Left ventricle myocardium inferior (tissue), 1 donor: ENCODE measurements at regions not wholly inside any gene's neighbourhood (a gene's known extent, or its start where the extent isn't known, plus 50 kb on each side); places are given as distances from the start of the nearest gene placed in this dataset.

Source experiments
- DNase-seq: peaks from one replicate; pipeline ENCODE4 v3.0.0-alpha.2; 2020
- H3K27ac ChIP-seq: fragments of 200-600 bp; replicated peaks from 2 replicates; pipeline ENCODE4 v1.8.0; 2021
- H3K27me3 ChIP-seq: fragments of 200-600 bp; 2 replicates; pipeline ENCODE4 v1.8.0; 2021; ENCODE audit warnings: low read depth
- H3K36me3 ChIP-seq: fragments of 200-600 bp; 2 replicates; pipeline ENCODE4 v1.8.0; 2021
- H3K4me1 ChIP-seq: fragments of 200-600 bp; 2 replicates; pipeline ENCODE4 v1.8.0; 2021
- H3K4me3 ChIP-seq: fragments of 200-600 bp; 2 replicates; pipeline ENCODE4 v1.8.0; 2021; ENCODE audit warnings: mild to moderate bottlenecking, moderate library complexity
- H3K9me3 ChIP-seq: fragments of 200-600 bp; replicated peaks from 2 replicates; pipeline ENCODE4 v1.8.0; 2021
- intact Hi-C: fragments of 100-400 bp; cut with micrococcal nuclease; formaldehyde crosslinking; loops from one replicate; pipeline ENCODE4 v1.11.0; 2022
- TF ChIP-seq, protein P1 (sequence below): fragments of 200-600 bp; IDR thresholded peaks from 2 replicates; pipeline ENCODE4 v1.8.0; 2021; ENCODE audit warnings: antibody characterized with exemption, mild to moderate bottlenecking, borderline replicate concordance
- donor health status: DM: no; HTN: yes; CAD: no; lungs with severe emphysema.

DNA sequence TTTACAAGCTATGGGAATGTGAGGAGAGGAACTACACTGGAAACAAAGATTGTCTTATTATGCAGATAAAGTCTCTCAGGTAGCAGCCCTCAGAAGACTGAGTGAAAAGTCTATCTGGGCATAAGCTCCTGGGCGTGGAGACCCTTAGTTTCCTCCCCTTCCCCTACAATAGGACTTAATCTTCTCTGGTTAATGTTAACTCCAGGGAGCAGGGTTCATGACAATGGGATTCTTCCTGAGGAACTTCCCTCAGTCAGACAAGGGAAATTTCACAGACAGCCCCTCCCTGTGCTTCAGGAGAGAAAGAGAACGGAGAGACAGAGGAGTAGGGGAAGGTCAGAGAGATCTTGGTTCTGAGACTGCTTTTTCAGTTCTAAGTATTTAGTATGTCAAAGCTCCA, 1428.6 kb downstream of the LRRC4C start:
- intact Hi-C loops, result no loop called here
- Histone ChIP-seq H3K27ac (no peak overlapping the region), H3K9me3 (peaks cover 21% of the 10 kb centered on the region), H3K36me3 (no peaks in the 10 kb centered on the region), H3K4me1 (no peaks in the 10 kb centered on the region), H3K4me3 (no peak overlapping the region), H3K27me3 (no peaks in the 10 kb centered on the region)
- TF ChIP-seq, protein P1, sequence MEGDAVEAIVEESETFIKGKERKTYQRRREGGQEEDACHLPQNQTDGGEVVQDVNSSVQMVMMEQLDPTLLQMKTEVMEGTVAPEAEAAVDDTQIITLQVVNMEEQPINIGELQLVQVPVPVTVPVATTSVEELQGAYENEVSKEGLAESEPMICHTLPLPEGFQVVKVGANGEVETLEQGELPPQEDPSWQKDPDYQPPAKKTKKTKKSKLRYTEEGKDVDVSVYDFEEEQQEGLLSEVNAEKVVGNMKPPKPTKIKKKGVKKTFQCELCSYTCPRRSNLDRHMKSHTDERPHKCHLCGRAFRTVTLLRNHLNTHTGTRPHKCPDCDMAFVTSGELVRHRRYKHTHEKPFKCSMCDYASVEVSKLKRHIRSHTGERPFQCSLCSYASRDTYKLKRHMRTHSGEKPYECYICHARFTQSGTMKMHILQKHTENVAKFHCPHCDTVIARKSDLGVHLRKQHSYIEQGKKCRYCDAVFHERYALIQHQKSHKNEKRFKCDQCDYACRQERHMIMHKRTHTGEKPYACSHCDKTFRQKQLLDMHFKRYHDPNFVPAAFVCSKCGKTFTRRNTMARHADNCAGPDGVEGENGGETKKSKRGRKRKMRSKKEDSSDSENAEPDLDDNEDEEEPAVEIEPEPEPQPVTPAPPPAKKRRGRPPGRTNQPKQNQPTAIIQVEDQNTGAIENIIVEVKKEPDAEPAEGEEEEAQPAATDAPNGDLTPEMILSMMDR, result no peak
- no peak for DNase-seq

DNA sequence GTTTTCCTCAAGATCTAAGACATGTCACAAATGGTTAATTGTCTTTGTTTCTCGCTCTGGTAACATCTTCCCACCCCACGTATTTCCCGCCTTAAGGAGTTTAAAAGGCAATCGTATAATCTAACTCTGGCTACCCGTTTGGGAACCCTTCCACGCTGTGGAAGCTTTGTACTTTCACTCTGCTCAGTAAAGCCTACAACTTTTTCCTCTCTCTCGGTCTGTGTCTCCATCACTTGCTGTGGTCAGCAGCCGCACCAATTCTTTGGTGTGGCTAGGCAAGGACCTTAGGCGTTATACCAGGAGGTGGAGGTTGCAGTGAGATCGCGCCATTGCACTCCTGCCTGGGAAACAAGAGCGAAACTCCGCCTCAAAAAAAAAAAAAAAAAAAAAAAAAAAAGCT, 1430.1 kb downstream of the LRRC4C start:
- DNase-seq, result no peak
- no peaks in the 10 kb centered on the region for H3K36me3 ChIP-seq
- no peak overlapping the region for H3K4me3 ChIP-seq
- H3K27me3 ChIP-seq, result no peaks in the 10 kb centered on the region
- no peak overlapping the region for H3K27ac ChIP-seq
- no peaks in the 10 kb centered on the region for H3K4me1 ChIP-seq
- TF ChIP-seq, protein P1, result no peak
- peaks cover 21% of the 10 kb centered on the region for H3K9me3 ChIP-seq
- intact Hi-C loops, result no loop called here

DNA sequence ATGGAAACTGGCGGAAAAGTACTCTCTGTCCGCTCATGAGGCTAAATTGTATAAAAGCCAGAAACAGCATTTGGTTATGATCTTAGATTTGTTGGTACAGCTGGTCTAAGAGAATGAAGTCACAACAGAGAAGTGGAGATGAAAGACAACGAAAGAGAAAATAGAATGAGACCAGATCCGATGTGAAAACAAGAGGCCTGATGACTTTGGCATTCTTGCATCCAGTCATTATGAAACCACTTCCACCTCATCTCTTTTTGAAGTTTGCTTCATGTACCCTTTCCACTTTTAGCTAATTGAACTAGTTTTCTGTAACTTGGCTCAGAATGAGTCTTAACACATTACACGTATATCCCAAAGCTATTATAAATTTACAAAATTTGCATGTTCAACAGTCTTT, 1431.7 kb downstream of the LRRC4C start:
- H3K9me3 ChIP-seq, result peaks cover 19% of the 10 kb centered on the region
- no peaks in the 10 kb centered on the region for H3K4me1 ChIP-seq
- intact Hi-C loops, result no loop called here
- no peak overlapping the region for H3K4me3 ChIP-seq
- DNase-seq, result no peak
- H3K27ac ChIP-seq, result no peak overlapping the region
- no peaks in the 10 kb centered on the region for H3K27me3 ChIP-seq
- H3K36me3 ChIP-seq, result no peaks in the 10 kb centered on the region
- TF ChIP-seq, protein P1, result no peak

DNA sequence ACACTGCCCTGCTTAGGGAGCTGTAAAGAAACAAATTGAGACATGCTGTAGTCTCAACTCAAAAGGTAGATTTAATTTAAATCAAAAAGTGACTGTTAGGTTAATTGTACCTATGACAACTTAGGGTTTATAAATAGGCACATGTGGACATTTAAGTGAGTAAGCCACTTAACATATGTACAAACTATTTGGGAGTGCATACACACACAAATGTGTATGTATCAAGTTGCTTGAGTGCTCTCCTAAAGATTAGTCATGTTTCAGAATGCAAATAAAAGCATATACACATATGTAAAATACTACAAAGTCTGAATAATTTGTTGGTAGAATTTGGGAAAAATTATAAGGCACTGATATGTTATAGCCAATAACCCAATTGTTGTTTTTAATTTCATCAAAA, 1435.7 kb downstream of the LRRC4C start:
- H3K4me3 ChIP-seq, result no peak overlapping the region
- no peak for DNase-seq
- no peak overlapping the region for H3K27ac ChIP-seq
- H3K4me1 ChIP-seq, result no peaks in the 10 kb centered on the region
- no peaks in the 10 kb centered on the region for H3K27me3 ChIP-seq
- H3K36me3 ChIP-seq, result no peaks in the 10 kb centered on the region
- intact Hi-C loops, result no loop called here
- TF ChIP-seq, protein P1, result no peak
- H3K9me3 ChIP-seq, result no peaks in the 10 kb centered on the region

DNA sequence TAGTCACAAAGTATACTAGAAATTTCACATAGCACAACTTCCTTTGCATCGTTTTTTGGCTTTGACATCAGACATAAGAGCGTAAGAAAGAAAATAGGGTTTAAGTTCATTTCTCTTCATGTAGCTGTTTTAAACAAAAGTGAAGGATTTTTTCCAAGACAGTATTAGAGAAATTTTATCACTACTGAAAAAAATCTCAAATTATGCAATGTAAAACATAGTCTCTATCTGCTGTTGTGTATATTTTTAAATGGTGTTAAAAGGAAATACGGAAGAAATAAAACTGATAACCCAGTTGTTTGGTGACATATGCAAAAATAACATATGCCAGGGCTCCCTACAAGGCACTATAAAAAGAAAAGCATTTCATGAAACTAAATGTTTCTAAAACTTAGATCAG, 1449.4 kb downstream of the LRRC4C start:
- TF ChIP-seq, protein P1, result no peak
- intact Hi-C loops, result no loop called here
- Histone ChIP-seq H3K27ac (no peak overlapping the region), H3K36me3 (no peaks in the 10 kb centered on the region), H3K27me3 (no peaks in the 10 kb centered on the region), H3K4me1 (no peaks in the 10 kb centered on the region), H3K9me3 (no peaks in the 10 kb centered on the region), H3K4me3 (no peak overlapping the region)
- no peak for DNase-seq

DNA sequence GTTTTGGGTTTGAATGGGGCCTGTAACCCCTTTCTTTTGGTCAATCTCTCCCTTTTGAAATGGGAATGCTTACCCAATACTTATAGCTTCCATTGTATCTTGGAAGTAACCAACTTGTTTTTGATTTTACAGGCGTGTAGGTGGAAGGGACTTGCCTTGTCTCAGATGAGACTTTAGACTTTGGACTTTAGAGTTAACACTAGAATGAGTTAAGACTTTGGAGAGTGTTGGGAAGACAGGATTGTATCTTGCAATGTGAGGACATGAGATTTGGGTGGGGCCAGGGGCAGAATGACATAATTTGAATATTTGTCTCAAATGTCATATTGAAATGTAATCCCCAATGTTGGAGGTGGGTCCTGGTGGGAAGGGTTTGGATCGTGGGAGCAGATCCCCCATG, 1466.9 kb downstream of the LRRC4C start:
- intact Hi-C loops, result no loop called here
- Histone ChIP-seq H3K36me3 (no peaks in the 10 kb centered on the region), H3K9me3 (peaks cover 11% of the 10 kb centered on the region), H3K27me3 (no peaks in the 10 kb centered on the region), H3K4me1 (no peaks in the 10 kb centered on the region), H3K27ac (no peak overlapping the region), H3K4me3 (no peak overlapping the region)
- DNase-seq, result no peak
- TF ChIP-seq, protein P1, result no peak
